ENCODE measurements at regions not wholly inside any gene's neighbourhood (a gene's known extent, or its start where the extent isn't known, plus 50 kb on each side); places are given as distances from the start of the nearest gene placed in this dataset.
"Not testable (repeated sequence)": the region's sequence is repeated elsewhere in the genome, so short reads cannot be mapped to it uniquely, and the experiment has no call there.

GRCh38 chr2:156005999-156006712 is 326.4 kb downstream of the NR4A2 start:
- no peak for DNase-seq

- DNase-seq: no peak
These were observed 327.0 kb downstream of the NR4A2 start for GRCh38 chr2:156005531-156005930.

GRCh38 chr2:156004459-156004858 is 328.1 kb downstream of the NR4A2 start:
- DNase-seq: no peak

GRCh38 chr2:156003780-156004179 is 328.7 kb downstream of the NR4A2 start:
- no peak for DNase-seq

- no peak for DNase-seq
These were observed 330.7 kb downstream of the NR4A2 start for GRCh38 chr2:156001851-156002250.

- no peak for DNase-seq
These were observed 335.0 kb downstream of the NR4A2 start for GRCh38 chr2:155997538-155997937.

- DNase-seq: no peak
These were observed 338.2 kb downstream of the NR4A2 start for GRCh38 chr2:155994315-155994714.

GRCh38 chr2:155983845-155984244 is 348.7 kb downstream of the NR4A2 start:
- DNase-seq: no peak

GRCh38 chr2:155982135-155982534 is 350.4 kb downstream of the NR4A2 start:
- DNase-seq: no peak

- no peak for DNase-seq
These were observed 351.5 kb downstream of the NR4A2 start for GRCh38 chr2:155980941-155981560.

GRCh38 chr2:155975734-155976133 is 356.8 kb downstream of the NR4A2 start:
- DNase-seq: no peak

GRCh38 chr2:155972916-155973315 is 359.6 kb downstream of the NR4A2 start:
- no peak for DNase-seq

- DNase-seq: not testable (repeated sequence)
These were observed 366.5 kb downstream of the NR4A2 start for GRCh38 chr2:155966064-155966471.

GRCh38 chr2:155965415-155966063 is 367.0 kb downstream of the NR4A2 start:
- no peak for DNase-seq

GRCh38 chr2:155961641-155962040 is 370.9 kb downstream of the NR4A2 start:
- DNase-seq: no peak

- no peak for DNase-seq
These were observed 373.7 kb downstream of the NR4A2 start for GRCh38 chr2:155958834-155959233.

- DNase-seq: no peak
These were observed 385.5 kb downstream of the NR4A2 start for GRCh38 chr2:155947069-155947468.

- no peak for DNase-seq
These were observed 388.3 kb downstream of the NR4A2 start for GRCh38 chr2:155944218-155944617.

- no peak for DNase-seq
These were observed 402.2 kb downstream of the NR4A2 start for GRCh38 chr2:155930312-155930711.

- no peak for DNase-seq
These were observed 415.1 kb downstream of the NR4A2 start for GRCh38 chr2:155917380-155917779.

GRCh38 chr2:155913356-155913755 is 419.2 kb downstream of the NR4A2 start:
- no peak for DNase-seq

- no peak for DNase-seq
These were observed 424.0 kb downstream of the NR4A2 start for GRCh38 chr2:155908567-155908966.

- no peak for DNase-seq
These were observed 425.3 kb downstream of the NR4A2 start for GRCh38 chr2:155907211-155907610.

Measured in nucleus accumbens (tissue), 56 donors.